HG02759 (cell line): ENCODE measurements at regions not wholly inside any gene's neighbourhood (a gene's known extent, or its start where the extent isn't known, plus 50 kb on each side); places are given as distances from the start of the nearest gene placed in this dataset.

Source experiments
- ATAC-seq: cut with Tn5 transposase; IDR thresholded peaks from one replicate; pipeline ENCODE4 v1.9.1; 2021; ENCODE audit warnings: mild to moderate bottlenecking, moderate library complexity; ENCODE audit not compliant: unreplicated experiment

GRCh38 chr1:94599095-94599813 lies 57.7 kb upstream of the F3 start:
- ATAC-seq = no peak

- ATAC-seq = no peak
Observed at GRCh38 chr1:94597701-94598100, 56.1 kb upstream of the F3 start.

GRCh38 chr1:94596260-94596659 lies 54.7 kb upstream of the F3 start:
- ATAC-seq = no peak

GRCh38 chr1:94595658-94596057 lies 54.1 kb upstream of the F3 start:
- ATAC-seq = no peak

GRCh38 chr1:94593611-94594010 lies 52.1 kb upstream of the F3 start:
- ATAC-seq = no peak

GRCh38 chr1:94592571-94592920 lies 51.0 kb upstream of the F3 start:
- ATAC-seq = no peak

- no peak for ATAC-seq
Observed at GRCh38 chr1:94591823-94592570, 50.4 kb upstream of the F3 start.
